Muscle of leg (tissue), 3 donors: ENCODE measurements at regions not wholly inside any gene's neighbourhood (a gene's known extent, or its start where the extent isn't known, plus 50 kb on each side); places are given as distances from the start of the nearest gene placed in this dataset.

Source experiments
- DNase-seq: peaks from one replicate; pipeline ENCODE4 v3.0.0; 2013
- H3K27ac ChIP-seq: one replicate; pipeline ENCODE4 v1.5.1; 2013; ENCODE audit warnings: mild to moderate bottlenecking, low read length, control low read depth
- H3K27me3 ChIP-seq: one replicate; pipeline ENCODE4 v1.6.1; 2013; ENCODE audit warnings: low read length; ENCODE audit not compliant: control insufficient read depth, insufficient read depth
- H3K36me3 ChIP-seq: one replicate; pipeline ENCODE4 v1.6.1; 2013; ENCODE audit warnings: low read length; ENCODE audit not compliant: control insufficient read depth, insufficient read depth
- H3K4me1 ChIP-seq: one replicate; pipeline ENCODE4 v1.6.1; 2013; ENCODE audit warnings: low read length; ENCODE audit not compliant: control insufficient read depth, insufficient read depth
- H3K4me3 ChIP-seq: one replicate; pipeline ENCODE4 v1.5.1; 2013; ENCODE audit warnings: low read length, control low read depth
- H3K9me3 ChIP-seq: replicated peaks from 2 replicates; pipeline ENCODE4 v1.6.1; 2013; ENCODE audit warnings: low read depth, low read length; ENCODE audit not compliant: control insufficient read depth
- WGBS: methylation state at CpG from one replicate; pipeline ENCODE4 v1.1.5; 2013; ENCODE audit warnings: missing lambda C conversion rate; ENCODE audit not compliant: insufficient coverage; 5-methylcytosine and 5-hydroxymethylcytosine counted together

- Histone ChIP-seq H3K27ac (no peak overlapping the region), H3K4me3 (no peak overlapping the region), H3K9me3 (no peaks in the 10 kb centered on the region), H3K4me1 (no peaks in the 10 kb centered on the region), H3K36me3 (no peaks in the 10 kb centered on the region), H3K27me3 (no peaks in the 10 kb centered on the region)
- 97% methylated on average over 4 of the region's 4 CpGs for WGBS
- DNase-seq: no peak
These were observed 156.3 kb downstream of the CYP26B1 start for GRCh38 chr2:71991397-71991796.

- no peak for DNase-seq
- no peaks in the 10 kb centered on the region for H3K9me3 ChIP-seq
- H3K27ac ChIP-seq: no peak overlapping the region
- WGBS: 100% methylated on average over 1 of the region's 3 CpGs
- no peaks in the 10 kb centered on the region for H3K4me1 ChIP-seq
- H3K27me3 ChIP-seq: no peaks in the 10 kb centered on the region
- no peaks in the 10 kb centered on the region for H3K36me3 ChIP-seq
- no peak overlapping the region for H3K4me3 ChIP-seq
These were observed 156.8 kb downstream of the CYP26B1 start for GRCh38 chr2:71990826-71991225.

GRCh38 chr2:71990122-71990521 lies 157.5 kb downstream of the CYP26B1 start:
- WGBS: 95% methylated on average over 6 of the region's 6 CpGs
- Histone ChIP-seq H3K4me3 (no peak overlapping the region), H3K27me3 (no peaks in the 10 kb centered on the region), H3K4me1 (no peaks in the 10 kb centered on the region), H3K36me3 (no peaks in the 10 kb centered on the region), H3K9me3 (no peaks in the 10 kb centered on the region), H3K27ac (no peak overlapping the region)
- no peak for DNase-seq

DNA sequence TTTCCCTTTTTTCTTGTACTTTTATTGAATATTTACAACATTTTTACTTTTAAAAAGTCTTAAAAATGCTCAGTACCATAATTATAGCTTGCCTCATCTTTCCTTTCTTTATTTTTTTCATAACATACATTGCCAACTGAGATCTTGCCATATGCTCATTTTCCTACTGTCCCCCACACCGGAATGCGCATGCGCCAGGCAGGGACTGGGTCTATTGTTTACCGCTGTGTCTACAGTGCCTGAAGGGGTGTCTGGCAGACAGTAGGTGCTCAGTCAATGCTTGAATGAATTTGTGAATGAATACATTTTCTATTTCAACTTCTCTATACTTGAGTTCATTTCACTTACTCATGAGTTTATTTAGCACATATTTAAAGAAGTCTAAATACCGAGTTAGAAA lies 158.0 kb downstream of the CYP26B1 start:
- Histone ChIP-seq H3K4me3 (no peak overlapping the region), H3K4me1 (no peaks in the 10 kb centered on the region), H3K27me3 (no peaks in the 10 kb centered on the region), H3K9me3 (no peaks in the 10 kb centered on the region), H3K27ac (no peak overlapping the region), H3K36me3 (no peaks in the 10 kb centered on the region)
- WGBS: 33% methylated on average over 1 of the region's 5 CpGs
- no peak for DNase-seq

DNA sequence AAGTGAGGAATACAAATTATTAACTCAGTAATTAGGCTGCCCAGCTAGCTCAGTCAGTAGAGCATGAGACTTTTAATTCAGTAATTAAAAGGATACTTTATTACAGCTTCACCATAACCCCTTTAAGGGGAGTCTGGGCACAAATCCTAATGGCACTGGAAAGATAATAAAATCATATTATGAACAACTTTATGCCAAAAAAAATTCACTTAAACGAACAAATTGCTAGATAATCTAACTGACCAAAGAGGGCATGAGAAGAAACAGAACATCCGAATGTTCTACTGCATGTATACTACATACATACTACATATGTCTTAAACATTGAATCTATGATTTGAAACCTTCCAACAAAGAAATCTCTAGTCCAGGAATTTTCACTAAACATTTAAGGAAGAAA lies 159.5 kb downstream of the CYP26B1 start:
- Histone ChIP-seq H3K27me3 (no peaks in the 10 kb centered on the region), H3K9me3 (no peaks in the 10 kb centered on the region), H3K36me3 (no peaks in the 10 kb centered on the region), H3K4me3 (no peak overlapping the region), H3K27ac (no peak overlapping the region), H3K4me1 (no peaks in the 10 kb centered on the region)
- DNase-seq: no peak
- WGBS: no CpG with 5 or more reads among the region's 2 CpGs

GRCh38 chr2:71976685-71977084 lies 171.0 kb downstream of the CYP26B1 start:
- Histone ChIP-seq H3K9me3 (no peaks in the 10 kb centered on the region), H3K36me3 (no peaks in the 10 kb centered on the region), H3K4me3 (no peak overlapping the region), H3K27ac (no peak overlapping the region), H3K27me3 (peaks cover 2% of the 10 kb centered on the region), H3K4me1 (no peaks in the 10 kb centered on the region)
- no peak for DNase-seq
- WGBS: no CpG with 5 or more reads among the region's 1 CpG

DNA sequence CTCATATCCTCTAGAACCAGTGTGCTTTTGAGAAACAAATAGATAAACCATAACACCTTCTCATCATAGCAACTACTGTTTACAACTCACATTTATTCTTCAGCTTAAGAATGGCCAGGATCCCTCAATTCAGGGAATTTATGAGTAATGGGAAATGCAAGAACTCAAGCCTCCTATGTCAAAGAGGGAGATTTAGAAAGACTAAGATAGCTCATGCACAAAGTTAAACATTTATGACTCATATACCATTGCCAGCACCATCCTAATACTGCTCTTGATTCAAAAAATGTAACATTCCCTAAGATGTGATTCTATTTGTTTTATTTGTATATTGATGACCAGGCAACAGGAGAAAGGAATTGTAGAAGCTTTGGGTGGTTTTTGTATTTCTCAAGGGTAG lies 172.8 kb downstream of the CYP26B1 start:
- Histone ChIP-seq H3K27ac (no peak overlapping the region), H3K9me3 (no peaks in the 10 kb centered on the region), H3K4me1 (no peaks in the 10 kb centered on the region), H3K36me3 (no peaks in the 10 kb centered on the region), H3K27me3 (peaks cover 5% of the 10 kb centered on the region), H3K4me3 (no peak overlapping the region)
- DNase-seq: no peak

- Histone ChIP-seq H3K36me3 (no peaks in the 10 kb centered on the region), H3K4me1 (no peaks in the 10 kb centered on the region), H3K27ac (no peak overlapping the region), H3K4me3 (no peak overlapping the region), H3K9me3 (no peaks in the 10 kb centered on the region), H3K27me3 (peaks cover 6% of the 10 kb centered on the region)
- no peak for DNase-seq
- no CpG with 5 or more reads among the region's 4 CpGs for WGBS
These were observed 176.2 kb downstream of the CYP26B1 start for GRCh38 chr2:71971493-71971892.

DNA sequence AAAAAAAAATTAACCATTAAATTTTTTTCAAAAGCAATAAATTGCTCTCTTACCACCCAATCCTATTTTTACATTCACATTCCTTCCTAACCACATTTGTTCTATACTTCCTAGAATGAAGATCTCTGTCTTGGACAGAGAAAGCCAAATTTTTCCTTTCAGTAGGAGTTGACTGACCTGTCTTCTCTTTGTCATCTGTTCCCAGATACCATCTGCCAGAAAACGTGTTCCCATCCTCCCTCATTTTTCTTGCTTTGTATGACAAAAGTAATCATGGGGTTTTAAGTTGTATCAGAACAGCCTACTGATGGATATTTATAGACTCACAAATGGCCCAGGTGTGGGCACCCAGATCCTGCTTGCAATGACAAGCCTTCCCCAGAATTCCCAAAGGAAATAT lies 182.1 kb downstream of the CYP26B1 start:
- WGBS: no CpG with 5 or more reads among the region's 1 CpG
- Histone ChIP-seq H3K27ac (no peak overlapping the region), H3K36me3 (no peaks in the 10 kb centered on the region), H3K9me3 (no peaks in the 10 kb centered on the region), H3K27me3 (peaks cover 3% of the 10 kb centered on the region), H3K4me1 (peaks cover 11% of the 10 kb centered on the region), H3K4me3 (no peak overlapping the region)
- no peak for DNase-seq

- H3K4me1 ChIP-seq: peaks cover 11% of the 10 kb centered on the region
- 27% methylated on average over 7 of the region's 10 CpGs for WGBS
- peak; percentile 32 for DNase-seq
- H3K4me3 ChIP-seq: no peak overlapping the region
- peaks cover 3% of the 10 kb centered on the region for H3K27me3 ChIP-seq
- H3K36me3 ChIP-seq: no peaks in the 10 kb centered on the region
- H3K27ac ChIP-seq: no peak overlapping the region
- peaks cover 6% of the 10 kb centered on the region for H3K9me3 ChIP-seq
These were observed 184.6 kb downstream of the CYP26B1 start for GRCh38 chr2:71962911-71963694.

- no peak overlapping the region for H3K27ac ChIP-seq
- 40% methylated on average over 1 of the region's 3 CpGs for WGBS
These were observed 185.3 kb downstream of the CYP26B1 start for GRCh38 chr2:71962350-71962749.

More at GRCh38 chr2:71962350-71962749, 185.3 kb downstream of the CYP26B1 start:
- DNase-seq: no peak
- Histone ChIP-seq H3K36me3 (no peaks in the 10 kb centered on the region), H3K9me3 (peaks cover 12% of the 10 kb centered on the region), H3K27me3 (peaks cover 2% of the 10 kb centered on the region), H3K4me3 (no peak overlapping the region), H3K4me1 (peaks cover 11% of the 10 kb centered on the region)
